Gastroesophageal sphincter (tissue), 3 donors: ENCODE measurements at regions not wholly inside any gene's neighbourhood (a gene's known extent, or its start where the extent isn't known, plus 50 kb on each side); places are given as distances from the start of the nearest gene placed in this dataset.

Experiments
- CTCF ChIP-seq, 4 experiments: fragments of 200-600 bp in 2 of 4; fragments of 450-650 bp in 2 of 4; sonication (generic) in 1 of 4; IDR thresholded peaks; one replicate each; pipeline ENCODE4 v1.5.1; 2017 to 2019; ENCODE audit warnings: antibody characterized with exemption in 4 of 4, mild to moderate bottlenecking in 2 of 4, moderate library complexity in 2 of 4
- EP300 ChIP-seq: sonication (generic); formaldehyde crosslinking; IDR thresholded peaks from one replicate; pipeline ENCODE4 v1.6.1; 2017; ENCODE audit warnings: antibody characterized with exemption, mild to moderate bottlenecking
- POLR2A ChIP-seq, 2 donors: fragments of 450-650 bp; IDR thresholded peaks; one replicate each; pipeline ENCODE4 v1.6.1; 2017; ENCODE audit warnings: antibody characterized with exemption in 2 of 2, mild to moderate bottlenecking in 2 of 2, moderate library complexity in 1 of 2
- POLR2AphosphoS5 ChIP-seq: sonication (generic); formaldehyde crosslinking; IDR thresholded peaks from one replicate; pipeline ENCODE4 v1.6.1; 2017; ENCODE audit warnings: antibody characterized with exemption

DNA sequence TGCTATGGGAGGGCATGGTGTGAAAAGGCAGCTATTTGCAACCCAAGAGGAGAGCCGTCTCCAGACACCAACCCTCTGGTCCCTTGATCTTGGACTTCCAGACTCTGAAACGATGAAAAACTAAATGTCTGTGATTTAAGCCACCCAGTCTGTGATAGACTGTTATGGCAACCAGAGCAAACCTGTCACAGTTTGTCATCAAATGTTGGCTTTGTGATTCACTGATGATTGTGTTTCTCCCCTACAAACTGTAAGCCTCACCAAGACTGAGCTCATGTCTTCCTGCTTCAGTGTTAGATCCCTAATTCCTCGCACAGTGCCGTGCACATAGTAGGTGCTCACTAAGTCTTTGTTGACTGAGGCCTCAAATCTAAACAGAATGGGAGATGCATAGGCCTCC lies 224.6 kb upstream of the PITRM1 start:
- TF ChIP-seq CTCF (IDR thresholded peaks at IDR 0.05) (no peak), POLR2A (IDR thresholded peaks at IDR 0.05) (no peak), EP300 (no peak), POLR2AphosphoS5 (no peak)
